Trophoblast cell (in vitro differentiated cells and primary cell): ENCODE measurements at regions not wholly inside any gene's neighbourhood (a gene's known extent, or its start where the extent isn't known, plus 50 kb on each side); places are given as distances from the start of the nearest gene placed in this dataset.

Source experiments
- DNase-seq, 2 donors: peaks; one replicate each; pipeline ENCODE4 v3.0.0-alpha.2; 2016
- H2AFZ ChIP-seq: 2 replicates; pipeline ENCODE4 v1.6.1; 2013; ENCODE audit warnings: low read length, moderate library complexity, mild to moderate bottlenecking; ENCODE audit not compliant: insufficient read depth, poor library complexity
- H2AK5ac ChIP-seq: 2 replicates; pipeline ENCODE4 v1.6.1; 2013; ENCODE audit warnings: mild to moderate bottlenecking, low read length
- H2BK120ac ChIP-seq: 2 replicates; pipeline ENCODE4 v1.6.1; 2013; ENCODE audit warnings: low read length, mild to moderate bottlenecking, moderate library complexity; ENCODE audit not compliant: insufficient read depth, poor library complexity
- H2BK12ac ChIP-seq: 2 replicates; pipeline ENCODE4 v1.6.1; 2013; ENCODE audit warnings: mild to moderate bottlenecking, low read length, moderate library complexity
- H2BK5ac ChIP-seq: 2 replicates; pipeline ENCODE4 v1.6.1; 2013; ENCODE audit warnings: low read length, low read depth, moderate library complexity, mild to moderate bottlenecking; ENCODE audit not compliant: poor library complexity
- H3K14ac ChIP-seq: 2 replicates; pipeline ENCODE4 v1.6.1; 2013; ENCODE audit warnings: mild to moderate bottlenecking, low read length
- H3K18ac ChIP-seq: 2 replicates; pipeline ENCODE4 v1.6.1; 2013; ENCODE audit warnings: mild to moderate bottlenecking, low read length
- H3K23ac ChIP-seq: 2 replicates; pipeline ENCODE4 v1.6.1; 2013; ENCODE audit warnings: low read length
- H3K27ac ChIP-seq: 2 replicates; pipeline ENCODE4 v1.5.1; 2013; ENCODE audit warnings: low read depth, mild to moderate bottlenecking, inconsistent platforms, low read length, moderate library complexity
- H3K27me3 ChIP-seq: 2 replicates; pipeline ENCODE4 v1.6.1; 2013; ENCODE audit warnings: inconsistent platforms, mild to moderate bottlenecking, low read length, moderate library complexity; ENCODE audit not compliant: insufficient read depth
- H3K36me3 ChIP-seq, 2 experiments: 1 replicate in 1 of 2; 2 replicates in 1 of 2; pipeline ENCODE4 v1.6.1; 2013; ENCODE audit warnings: low read length in 2 of 2, mild to moderate bottlenecking in 2 of 2, moderate library complexity in 1 of 2; ENCODE audit not compliant: insufficient read depth in 2 of 2, control insufficient read depth in 1 of 2
- H3K4ac ChIP-seq: 2 replicates; pipeline ENCODE4 v1.6.1; 2013; ENCODE audit warnings: low read depth, mild to moderate bottlenecking, low read length, moderate library complexity
- H3K4me1 ChIP-seq, 2 experiments: 1 replicate in 1 of 2; 2 replicates in 1 of 2; pipeline ENCODE4 v1.6.1; 2013; ENCODE audit warnings: low read length in 2 of 2, mild to moderate bottlenecking in 2 of 2, moderate library complexity in 1 of 2; ENCODE audit not compliant: insufficient read depth in 2 of 2, control insufficient read depth in 1 of 2
- H3K4me2 ChIP-seq: 2 replicates; pipeline ENCODE4 v1.6.1; 2013; ENCODE audit warnings: inconsistent platforms, mild to moderate bottlenecking, low read length, moderate library complexity
- H3K4me3 ChIP-seq: 2 replicates; pipeline ENCODE4 v1.5.1; 2013; ENCODE audit warnings: mild to moderate bottlenecking, low read depth, low read length, inconsistent platforms
- H3K79me1 ChIP-seq: one replicate; pipeline ENCODE4 v1.6.1; 2013; ENCODE audit warnings: low read length
- H3K79me2 ChIP-seq: 2 replicates; pipeline ENCODE4 v1.6.1; 2013; ENCODE audit warnings: low read length, mild to moderate bottlenecking; ENCODE audit not compliant: control insufficient read depth, insufficient read depth, poor library complexity
- H3K9ac ChIP-seq: 2 replicates; pipeline ENCODE4 v1.6.1; 2013; ENCODE audit warnings: mild to moderate bottlenecking, low read length
- H3K9me3 ChIP-seq: 2 replicates; pipeline ENCODE4 v1.6.1; 2013; ENCODE audit warnings: low read depth, mild to moderate bottlenecking, control low read depth, inconsistent platforms, low read length; ENCODE audit not compliant: insufficient read depth
- H4K12ac ChIP-seq: 2 replicates; pipeline ENCODE4 v1.6.1; 2013; ENCODE audit warnings: low read depth, mild to moderate bottlenecking, low read length, moderate library complexity
- H4K8ac ChIP-seq: 2 replicates; pipeline ENCODE4 v1.6.1; 2013; ENCODE audit warnings: low read depth, mild to moderate bottlenecking, low read length, moderate library complexity
- H4K91ac ChIP-seq: one replicate; pipeline ENCODE4 v1.6.1; 2013; ENCODE audit warnings: low read depth, mild to moderate bottlenecking, low read length, moderate library complexity
- WGBS: extraction: QIAGEN DNeasy Blood & Tissue Kit; methylation state at CpG from one replicate; pipeline ENCODE4 v1.1.7; 2013; ENCODE audit warnings: missing lambda C conversion rate; ENCODE audit not compliant: insufficient read length, insufficient coverage; ENCODE audit errors: extremely low coverage; 5-methylcytosine and 5-hydroxymethylcytosine counted together

DNA sequence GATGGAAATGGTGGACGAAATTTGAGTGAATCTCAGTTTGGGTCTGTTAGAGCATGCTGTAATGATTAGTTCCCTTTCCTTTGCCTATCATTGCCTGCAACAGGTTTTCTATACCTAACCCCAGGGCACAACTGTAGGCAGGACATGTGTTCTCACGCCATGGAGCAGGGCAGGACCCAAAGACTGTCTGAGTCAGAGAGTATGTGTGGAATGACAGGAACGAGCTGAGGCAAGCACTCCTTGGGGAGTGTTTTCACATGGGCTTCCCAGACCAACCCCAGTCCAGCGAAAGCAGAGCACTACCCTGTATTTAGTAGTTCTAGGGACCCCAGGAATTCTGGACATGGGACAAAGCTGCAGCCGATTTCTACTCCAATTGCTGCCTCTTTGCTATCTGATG is 234.2 kb downstream of the HACE1 start:
- no peak overlapping the region for H2AK5ac ChIP-seq
- H3K4ac ChIP-seq: no peak overlapping the region
- peak overlapping the region; percentile 70 for H2BK120ac ChIP-seq
- no peaks in the 10 kb centered on the region for H3K36me3 ChIP-seq
- H3K9ac ChIP-seq: no peak overlapping the region
- H3K79me1 ChIP-seq: peaks cover 15% of the 10 kb centered on the region
- DNase-seq: peak; percentile 73 to 83
- H2BK5ac ChIP-seq: peak overlapping the region; percentile 77
- H3K9me3 ChIP-seq: no peaks in the 10 kb centered on the region
- no peak overlapping the region for H2AFZ ChIP-seq
- peak overlapping the region; percentile 80 for H3K27ac ChIP-seq
- H3K27me3 ChIP-seq: no peaks in the 10 kb centered on the region
- peak overlapping the region; percentile 47 for H3K14ac ChIP-seq
- H3K4me3 ChIP-seq: no peak overlapping the region
- no peak overlapping the region for H4K12ac ChIP-seq
- no peak overlapping the region for H3K23ac ChIP-seq
- no CpG with 5 or more reads among the region's 5 CpGs for WGBS
- peak overlapping the region; percentile 19 for H4K8ac ChIP-seq
- H3K4me2 ChIP-seq: peak overlapping the region; percentile 31
- H3K4me1 ChIP-seq: peaks cover 4 to 11% of the 10 kb centered on the region in 2 experiments
- peak overlapping the region; percentile 63 for H2BK12ac ChIP-seq
- peak overlapping the region; percentile 51 for H4K91ac ChIP-seq
- no peak overlapping the region for H3K18ac ChIP-seq
- H3K79me2 ChIP-seq: no peaks in the 10 kb centered on the region

DNA sequence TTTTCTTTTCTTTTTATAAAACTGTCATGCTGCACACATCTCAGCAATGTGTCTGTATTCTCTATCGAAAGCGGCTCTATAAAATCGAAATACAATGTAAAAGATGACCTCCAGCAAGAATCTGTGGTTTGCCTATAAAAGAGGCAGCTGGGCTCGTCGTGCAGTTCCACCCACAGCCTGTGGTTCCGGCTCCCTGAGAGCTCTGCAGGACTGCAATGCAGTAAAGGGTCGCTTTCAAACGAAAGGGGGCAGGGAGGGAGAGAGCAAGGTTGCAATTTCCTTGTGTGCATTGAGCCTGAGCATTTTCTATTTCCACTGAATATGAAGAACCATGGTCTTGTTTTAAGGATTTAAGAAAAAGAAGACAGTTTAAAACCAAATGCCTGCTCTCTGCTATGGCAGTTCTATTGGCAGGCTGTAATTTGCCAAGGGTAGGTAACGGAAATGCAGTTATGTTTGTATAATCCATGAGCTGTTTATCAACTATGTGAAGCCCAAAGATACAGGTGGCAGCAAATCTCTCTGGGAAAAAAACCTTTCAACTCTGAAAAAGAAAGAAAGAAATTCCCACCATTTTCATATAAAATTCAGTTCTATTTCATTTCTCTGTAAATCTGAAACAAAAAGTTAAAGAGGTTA is 236.5 kb downstream of the HACE1 start:
- Histone ChIP-seq H4K8ac (no peak overlapping the region), H3K9me3 (no peaks in the 10 kb centered on the region), H3K79me1 (peaks cover 15% of the 10 kb centered on the region), H4K91ac (no peak overlapping the region), H3K23ac (no peak overlapping the region), H2AK5ac (no peak overlapping the region), H2BK12ac (no peak overlapping the region), H3K4ac (no peak overlapping the region), H3K27me3 (no peaks in the 10 kb centered on the region), H2AFZ (no peak overlapping the region), H3K4me1 (peaks cover 4 to 11% of the 10 kb centered on the region in 2 experiments), H3K4me2 (no peak overlapping the region), H4K12ac (no peak overlapping the region), H2BK5ac (no peak overlapping the region), H3K36me3 (no peaks in the 10 kb centered on the region), H3K18ac (no peak overlapping the region), H3K9ac (no peak overlapping the region), H2BK120ac (peak overlapping the region; percentile 53), H3K4me3 (no peak overlapping the region), H3K79me2 (no peaks in the 10 kb centered on the region), H3K27ac (no peak overlapping the region), H3K14ac (no peak overlapping the region)
- WGBS: no CpG with 5 or more reads among the region's 9 CpGs
- no peak for DNase-seq

DNA sequence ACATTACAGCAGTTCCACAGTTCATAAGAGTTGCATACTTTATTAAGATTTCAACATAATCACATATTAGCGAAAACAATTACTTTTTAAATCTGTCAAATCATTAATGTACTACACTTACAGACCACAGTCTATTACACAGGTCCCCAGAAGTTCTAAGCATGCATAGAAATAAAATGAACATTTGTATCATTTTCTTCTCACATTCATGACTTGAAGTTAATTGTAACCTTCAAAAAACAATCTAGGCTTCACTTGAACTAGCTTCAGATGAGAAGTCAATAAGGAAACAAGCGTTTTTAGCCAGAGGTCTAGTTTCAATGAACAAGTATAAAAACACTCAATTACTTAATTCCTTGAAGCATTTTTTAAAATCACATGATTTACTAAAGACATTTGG is 238.3 kb downstream of the HACE1 start:
- H3K4ac ChIP-seq: no peak overlapping the region
- H3K36me3 ChIP-seq: no peaks in the 10 kb centered on the region
- H3K18ac ChIP-seq: no peak overlapping the region
- H2AFZ ChIP-seq: no peak overlapping the region
- H3K9me3 ChIP-seq: no peaks in the 10 kb centered on the region
- no peak overlapping the region for H2AK5ac ChIP-seq
- DNase-seq: no peak
- H3K27ac ChIP-seq: no peak overlapping the region
- no peak overlapping the region for H2BK120ac ChIP-seq
- no peak overlapping the region for H4K12ac ChIP-seq
- H3K4me1 ChIP-seq: peaks cover 4 to 11% of the 10 kb centered on the region in 2 experiments
- no peak overlapping the region for H4K8ac ChIP-seq
- H2BK12ac ChIP-seq: no peak overlapping the region
- no peaks in the 10 kb centered on the region for H3K27me3 ChIP-seq
- H3K9ac ChIP-seq: no peak overlapping the region
- no peaks in the 10 kb centered on the region for H3K79me2 ChIP-seq
- H3K79me1 ChIP-seq: peaks cover 15% of the 10 kb centered on the region
- no peak overlapping the region for H4K91ac ChIP-seq
- no CpG with 5 or more reads among the region's 2 CpGs for WGBS
- no peak overlapping the region for H3K14ac ChIP-seq
- H3K23ac ChIP-seq: no peak overlapping the region
- H3K4me3 ChIP-seq: no peak overlapping the region
- H2BK5ac ChIP-seq: no peak overlapping the region
- no peak overlapping the region for H3K4me2 ChIP-seq

DNA sequence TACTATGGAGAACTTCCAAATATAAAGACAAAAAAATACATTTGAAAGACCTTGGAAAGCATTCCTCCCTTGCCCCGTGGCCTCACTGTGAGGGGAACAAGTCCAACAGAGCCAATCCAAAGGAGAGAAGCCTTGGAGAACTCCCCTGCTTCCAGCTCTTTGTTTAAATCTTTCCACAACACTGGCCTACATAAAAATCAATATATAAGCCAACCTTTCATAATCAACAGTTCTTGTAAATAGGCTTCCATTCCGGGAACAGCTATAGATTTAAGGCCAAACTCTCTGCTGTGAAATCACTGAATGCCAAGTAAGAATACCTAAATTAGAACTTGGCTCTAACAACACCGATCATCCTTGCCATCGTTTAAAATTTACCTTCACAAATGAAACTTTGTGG is 242.1 kb downstream of the HACE1 start:
- WGBS: no CpG with 5 or more reads among the region's 4 CpGs
- no peak overlapping the region for H2AFZ ChIP-seq

More for the DNA sequence above, 242.1 kb downstream of the HACE1 start:
- Histone ChIP-seq H3K4ac (no peak overlapping the region), H3K79me2 (no peaks in the 10 kb centered on the region), H4K91ac (no peak overlapping the region), H3K9ac (no peak overlapping the region), H2BK12ac (no peak overlapping the region), H3K27me3 (no peaks in the 10 kb centered on the region), H3K4me3 (no peak overlapping the region), H3K9me3 (no peaks in the 10 kb centered on the region), H4K12ac (no peak overlapping the region), H3K18ac (no peak overlapping the region), H3K4me1 (peaks cover 0 to 4% of the 10 kb centered on the region in 2 experiments), H4K8ac (no peak overlapping the region), H3K14ac (no peak overlapping the region), H3K36me3 (no peaks in the 10 kb centered on the region), H3K23ac (no peak overlapping the region), H2BK5ac (no peak overlapping the region), H2BK120ac (no peak overlapping the region), H3K27ac (no peak overlapping the region), H3K4me2 (no peak overlapping the region), H3K79me1 (peaks cover 9% of the 10 kb centered on the region), H2AK5ac (no peak overlapping the region)
- DNase-seq: no peak
